IMR-90 (cell line): ENCODE measurements at regions not wholly inside any gene's neighbourhood (a gene's known extent, or its start where the extent isn't known, plus 50 kb on each side); places are given as distances from the start of the nearest gene placed in this dataset.

Experiments used
- ATAC-seq: fragments of 200-7000 bp; cut with Tn5 transposase; 2 replicates; pipeline ENCODE4 v1.9.1; 2020; ENCODE audit warnings: low read depth, mild to moderate bottlenecking, moderate library complexity
- BruUV-seq: library from RNA; stranded (reverse); fragments of 400-500 nt; replicated peaks from 2 replicates; lab custom pipeline; 2021; lab: Mats Ljungman, UMichigan
- CTCF ChIA-PET: fragments of 300-600 bp; formaldehyde crosslinking; extraction: SDS; loops from one replicate; lab custom pipeline; 2021; ENCODE audit warnings: antibody characterized with exemption; lab: Yijun Ruan, JAX
- POLR2A ChIA-PET: fragments of 300-600 bp; sonication (Branson Sonifier 250); formaldehyde crosslinking; loops from one replicate; lab custom pipeline; 2022; ENCODE audit warnings: antibody characterized with exemption; ENCODE audit not compliant: unreplicated experiment; lab: Charles Lee
- DNase-seq: peaks from one replicate; pipeline ENCODE4 v3.0.0; 2013
- H2AFZ ChIP-seq: replicated peaks from 2 replicates; pipeline ENCODE3; 2013; ENCODE audit warnings: low read length, mild to moderate bottlenecking; ENCODE audit not compliant: poor library complexity
- H2AK5ac ChIP-seq: 2 replicates; pipeline ENCODE4 v1.6.1; 2013; ENCODE audit warnings: low read depth, low read length, inconsistent platforms
- H2AK9ac ChIP-seq: replicated peaks from 2 replicates; pipeline ENCODE3; 2013; ENCODE audit warnings: mild to moderate bottlenecking, low read depth, low read length, moderate library complexity; ENCODE audit not compliant: poor library complexity
- H2BK120ac ChIP-seq: 2 replicates; pipeline ENCODE4 v1.6.1; 2013; ENCODE audit warnings: low read depth, low read length, inconsistent platforms
- H2BK15ac ChIP-seq: 3 replicates; pipeline ENCODE4 v1.6.1; 2013; ENCODE audit warnings: low read depth, low read length, inconsistent platforms
- H2BK20ac ChIP-seq: 2 replicates; pipeline ENCODE4 v1.6.1; 2013; ENCODE audit warnings: low read depth, mild to moderate bottlenecking, inconsistent platforms, low read length, moderate library complexity
- H2BK5ac ChIP-seq: 2 replicates; pipeline ENCODE4 v1.6.1; 2013; ENCODE audit warnings: mild to moderate bottlenecking, low read depth, low read length, inconsistent platforms; ENCODE audit not compliant: poor library complexity, severe bottlenecking
- H3K14ac ChIP-seq: replicated peaks from 2 replicates; pipeline ENCODE4 v1.6.1; 2013; ENCODE audit warnings: low read depth, low read length, inconsistent platforms
- H3K18ac ChIP-seq: 2 replicates; pipeline ENCODE4 v1.6.1; 2013; ENCODE audit warnings: low read depth, low read length, control low read depth
- H3K23ac ChIP-seq: 2 replicates; pipeline ENCODE4 v1.6.1; 2013; ENCODE audit warnings: low read depth, low read length, inconsistent platforms
- H3K27ac ChIP-seq: 2 replicates; pipeline ENCODE4 v1.5.1; 2013; ENCODE audit warnings: mild to moderate bottlenecking, control low read depth, low read length; ENCODE audit not compliant: insufficient read depth
- H3K27me3 ChIP-seq: 2 replicates; pipeline ENCODE4 v1.6.1; 2013; ENCODE audit warnings: low read length; ENCODE audit not compliant: control insufficient read depth, insufficient read depth
- H3K36me3 ChIP-seq: 2 replicates; pipeline ENCODE4 v1.6.1; 2013; ENCODE audit warnings: low read length, mixed read lengths; ENCODE audit not compliant: control insufficient read depth, insufficient read depth
- H3K4ac ChIP-seq: 2 replicates; pipeline ENCODE4 v1.6.1; 2013; ENCODE audit warnings: low read depth, low read length, inconsistent platforms
- H3K4me1 ChIP-seq: 2 replicates; pipeline ENCODE4 v1.6.1; 2013; ENCODE audit warnings: low read length, mixed read lengths; ENCODE audit not compliant: control insufficient read depth, insufficient read depth
- H3K4me2 ChIP-seq: 2 replicates; pipeline ENCODE4 v1.6.1; 2013; ENCODE audit warnings: low read depth, mild to moderate bottlenecking, control low read depth, low read length, moderate library complexity
- H3K4me3 ChIP-seq: 2 replicates; pipeline ENCODE4 v1.5.1; 2013; ENCODE audit warnings: low read depth, mild to moderate bottlenecking, control low read depth, low read length, moderate library complexity; ENCODE audit not compliant: insufficient read depth
- H3K56ac ChIP-seq: 2 replicates; pipeline ENCODE4 v1.6.1; 2013; ENCODE audit warnings: low read length, inconsistent platforms; ENCODE audit not compliant: insufficient read depth; ENCODE audit errors: extremely low read depth
- H3K79me1 ChIP-seq, 2 experiments: 2 replicates each; pipeline ENCODE4 v1.6.1; 2013; ENCODE audit warnings: low read length in 2 of 2, inconsistent platforms in 1 of 2, low read depth in 1 of 2
- H3K9ac ChIP-seq: 2 replicates; pipeline ENCODE4 v1.6.1; 2013; ENCODE audit warnings: low read depth, low read length, control low read depth
- H3K9me1 ChIP-seq: 2 replicates; pipeline ENCODE4 v1.6.1; 2013; ENCODE audit warnings: low read length, inconsistent platforms; ENCODE audit not compliant: insufficient read depth
- H3K9me3 ChIP-seq: 2 replicates; pipeline ENCODE4 v1.6.1; 2013; ENCODE audit warnings: low read length; ENCODE audit not compliant: control insufficient read depth, insufficient read depth
- H4K20me1 ChIP-seq: 2 replicates; pipeline ENCODE4 v1.6.1; 2013; ENCODE audit warnings: low read length, inconsistent platforms; ENCODE audit not compliant: insufficient read depth
- H4K5ac ChIP-seq: 2 replicates; pipeline ENCODE4 v1.6.1; 2013; ENCODE audit warnings: mild to moderate bottlenecking, low read depth, low read length, control low read depth
- H4K8ac ChIP-seq, 2 experiments: 2 replicates each; pipeline ENCODE4 v1.6.1; 2013; ENCODE audit warnings: low read depth in 2 of 2, low read length in 2 of 2, control low read depth in 1 of 2, inconsistent platforms in 1 of 2
- H4K91ac ChIP-seq: 2 replicates; pipeline ENCODE4 v1.6.1; 2013; ENCODE audit warnings: low read depth, low read length, inconsistent platforms; ENCODE audit not compliant: insufficient read depth
- CEBPB ChIP-seq: IDR thresholded peaks from 2 replicates; pipeline ENCODE4 v1.6.1; 2012; ENCODE audit warnings: low read depth, low read length, improper control_type of control experiment
- CTCF ChIP-seq: conservative IDR thresholded peaks from 2 replicates; pipeline ENCODE4 v1.5.1; 2012; ENCODE audit warnings: mild to moderate bottlenecking, low read depth, low read length, improper control_type of control experiment
- MXI1 ChIP-seq: IDR thresholded peaks from 2 replicates; pipeline ENCODE4 v1.6.1; 2012; ENCODE audit warnings: low read depth, mild to moderate bottlenecking, low read length, moderate library complexity, borderline replicate concordance
- NFE2L2 ChIP-seq: fragments of 150-350 bp; IDR thresholded peaks from 2 replicates; pipeline ENCODE4 v1.6.1; 2016; ENCODE audit warnings: low read depth, mild to moderate bottlenecking, low read length
- RCOR1 ChIP-seq: IDR thresholded peaks from 2 replicates; pipeline ENCODE4 v1.6.1; 2012; ENCODE audit warnings: mild to moderate bottlenecking, low read length, improper control_type of control experiment; ENCODE audit not compliant: insufficient replicate concordance
- WGBS, 2 experiments: methylation state at CpG; one replicate each; pipeline versions ENCODE4 v1.1.5 to v1.1.7; 2013; ENCODE audit warnings: missing lambda C conversion rate in 2 of 2; ENCODE audit not compliant: insufficient read length in 1 of 2; ENCODE audit errors: extremely low coverage in 2 of 2; 5-methylcytosine and 5-hydroxymethylcytosine counted together
- dilution Hi-C: fragments of 300-500 bp; cut with HindIII; formaldehyde crosslinking; loops from one replicate; pipeline ENCODE4 v1.14.3; 2018; ENCODE audit warnings: low sequenced_read_pairs; ENCODE audit not compliant: unreplicated experiment
- in situ Hi-C: fragments of 300-500 bp; cut with MboI; formaldehyde crosslinking; loops from 3 replicates; pipeline ENCODE4 v1.14.3; 2019; ENCODE audit warnings: low sequenced_read_pairs, inconsistent platforms, mixed read lengths
- intact Hi-C: fragments of 100-400 bp; cut with micrococcal nuclease; formaldehyde crosslinking; loops from 2 replicates; pipeline ENCODE4 v1.10.0; 2022
- TF ChIP-seq, protein P1 (sequence below): fragments of 150-350 bp; IDR thresholded peaks from 2 replicates; pipeline ENCODE4 v1.6.1; 2017; ENCODE audit warnings: mild to moderate bottlenecking, antibody characterized with exemption, low read length, low read depth

- no TSS peak for BruUV-seq
- Histone ChIP-seq H2AFZ (no peak overlapping the region), H2AK9ac (no peak overlapping the region), H4K8ac (no peak overlapping the region), H3K4me3 (no peak overlapping the region), H4K20me1 (no peaks in the 10 kb centered on the region), H3K9me1 (no peaks in the 10 kb centered on the region), H2BK120ac (no peak overlapping the region), H3K14ac (no peak overlapping the region), H3K18ac (no peak overlapping the region), H2BK20ac (no peak overlapping the region), H3K23ac (no peak overlapping the region), H3K9ac (no peak overlapping the region), H4K91ac (no peak overlapping the region), H3K4me2 (no peak overlapping the region), H3K27me3 (no peaks in the 10 kb centered on the region), H3K79me1 (no peaks in the 10 kb centered on the region), H3K4ac (no peak overlapping the region), H3K56ac (no peak overlapping the region), H4K5ac (no peak overlapping the region), H3K9me3 (peaks cover 4% of the 10 kb centered on the region; the same call in 1 of the 2 replicates), H2BK15ac (no peak overlapping the region), H3K36me3 (no peaks in the 10 kb centered on the region), H2AK5ac (no peak overlapping the region), H3K27ac (no peak overlapping the region), H2BK5ac (no peak overlapping the region), H3K4me1 (no peaks in the 10 kb centered on the region)
- in situ Hi-C loops (no loop called here), intact Hi-C loops (no loop called here), dilution Hi-C loops (no loop called here)
- TF ChIP-seq MXI1 (no peak), NFE2L2 (no peak), CEBPB (no peak), CTCF (no peak), RCOR1 (no peak)
- TF ChIP-seq, protein P1, sequence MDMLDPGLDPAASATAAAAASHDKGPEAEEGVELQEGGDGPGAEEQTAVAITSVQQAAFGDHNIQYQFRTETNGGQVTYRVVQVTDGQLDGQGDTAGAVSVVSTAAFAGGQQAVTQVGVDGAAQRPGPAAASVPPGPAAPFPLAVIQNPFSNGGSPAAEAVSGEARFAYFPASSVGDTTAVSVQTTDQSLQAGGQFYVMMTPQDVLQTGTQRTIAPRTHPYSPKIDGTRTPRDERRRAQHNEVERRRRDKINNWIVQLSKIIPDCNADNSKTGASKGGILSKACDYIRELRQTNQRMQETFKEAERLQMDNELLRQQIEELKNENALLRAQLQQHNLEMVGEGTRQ: no peak
- no peak for ATAC-seq
- CTCF ChIA-PET: no interaction called here
- POLR2A ChIA-PET: no interaction called here
- DNase-seq: no peak
- no CpG with 5 or more reads among the region's 2 CpGs for WGBS, 2 experiments
Measured at GRCh38 chr14:106877517-106877916, 1351.1 kb downstream of the TMEM121 start.
